RWPE2 (cell line): ENCODE measurements at regions not wholly inside any gene's neighbourhood (a gene's known extent, or its start where the extent isn't known, plus 50 kb on each side); places are given as distances from the start of the nearest gene placed in this dataset.

Source experiments
- ATAC-seq: fragments of 200-7000 bp; cut with Tn5 transposase; 3 replicates; pipeline ENCODE4 v1.9.1; 2021; ENCODE audit warnings: low read depth
- DNase-seq: peaks from one replicate; pipeline ENCODE4 v3.0.0-alpha.2; 2020; ENCODE audit warnings: low spot score
- H3K27ac ChIP-seq: fragments of 450-650 bp; 2 replicates; pipeline ENCODE4 v1.5.1; 2017; ENCODE audit warnings: mild to moderate bottlenecking; ENCODE audit not compliant: poor library complexity, severe bottlenecking
- H3K27me3 ChIP-seq: fragments of 250-450 bp; sonication (Bioruptor Pico); 2 replicates; pipeline ENCODE4 v1.5.1; 2021; ENCODE audit warnings: mild to moderate bottlenecking, moderate library complexity; ENCODE audit not compliant: insufficient read depth, poor library complexity, severe bottlenecking
- H3K36me3 ChIP-seq: fragments of 250-450 bp; sonication (Bioruptor Pico); 2 replicates; pipeline ENCODE4 v1.5.1; 2020; ENCODE audit warnings: low read depth, mild to moderate bottlenecking, moderate library complexity
- H3K4me1 ChIP-seq: fragments of 250-450 bp; sonication (Bioruptor Pico); 2 replicates; pipeline ENCODE4 v1.5.1; 2021; ENCODE audit warnings: mild to moderate bottlenecking, moderate library complexity; ENCODE audit not compliant: insufficient read depth, poor library complexity, severe bottlenecking
- H3K4me3 ChIP-seq: fragments of 250-450 bp; sonication (Bioruptor Pico); 2 replicates; pipeline ENCODE4 v1.5.1; 2021; ENCODE audit warnings: mild to moderate bottlenecking, moderate library complexity; ENCODE audit not compliant: severe bottlenecking
- H3K9me3 ChIP-seq: fragments of 250-450 bp; sonication (Bioruptor Pico); 2 replicates; pipeline ENCODE4 v1.5.1; 2021; ENCODE audit warnings: mild to moderate bottlenecking, moderate library complexity; ENCODE audit not compliant: severe bottlenecking
- TF ChIP-seq, protein P1 (sequence below): fragments of 450-650 bp; IDR thresholded peaks from one replicate; pipeline ENCODE4 v1.5.1; 2017; ENCODE audit warnings: mild to moderate bottlenecking, moderate library complexity; ENCODE audit not compliant: poor library complexity, severe bottlenecking

GRCh38 chr4:79224777-79225104 is 101.1 kb downstream of the NAA11 start:
- Histone ChIP-seq H3K27me3 (no peaks in the 10 kb centered on the region), H3K4me1 (no peaks in the 10 kb centered on the region)
- ATAC-seq, result no peak

DNA sequence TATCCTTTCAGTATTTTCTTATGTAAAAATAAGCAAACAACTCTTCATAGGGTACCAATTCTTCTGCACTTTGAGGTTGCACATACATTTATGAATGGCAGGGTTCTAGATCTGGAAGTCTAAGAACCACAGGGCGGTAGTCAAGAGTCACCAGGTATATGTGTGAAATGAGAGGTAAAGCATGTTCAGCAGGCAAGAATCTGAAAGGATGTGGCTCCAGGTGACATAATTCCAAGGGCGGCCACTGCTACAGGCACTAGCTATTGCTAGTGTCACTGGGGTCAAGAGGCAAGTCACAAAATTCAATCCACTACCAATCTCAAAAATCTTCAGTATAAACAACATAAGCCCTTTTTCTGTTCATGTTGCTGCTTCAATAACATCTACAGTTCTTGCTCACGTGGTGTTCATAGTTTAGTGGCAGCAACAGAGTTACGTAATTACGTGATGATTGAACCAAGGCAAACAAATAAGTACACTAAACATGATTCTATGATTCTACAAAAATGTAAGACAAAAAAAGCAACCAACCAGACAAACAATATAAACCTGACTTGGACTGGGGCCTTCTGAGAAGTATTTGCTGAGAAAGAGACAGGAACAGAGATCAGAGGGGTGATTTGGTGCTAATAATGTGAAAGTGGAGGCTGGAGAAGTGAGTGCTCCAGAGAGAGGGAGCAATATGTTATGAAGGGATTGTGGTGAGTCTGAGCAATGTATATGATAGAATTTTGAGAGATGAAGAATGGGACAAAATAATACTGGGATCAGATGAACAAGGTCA is 101.7 kb downstream of the NAA11 start:
- Histone ChIP-seq H3K4me3 (no peak overlapping the region), H3K36me3 (no peaks in the 10 kb centered on the region), H3K27ac (no peak overlapping the region), H3K9me3 (no peaks in the 10 kb centered on the region), H3K4me1 (no peaks in the 10 kb centered on the region), H3K27me3 (no peaks in the 10 kb centered on the region)
- TF ChIP-seq, protein P1, sequence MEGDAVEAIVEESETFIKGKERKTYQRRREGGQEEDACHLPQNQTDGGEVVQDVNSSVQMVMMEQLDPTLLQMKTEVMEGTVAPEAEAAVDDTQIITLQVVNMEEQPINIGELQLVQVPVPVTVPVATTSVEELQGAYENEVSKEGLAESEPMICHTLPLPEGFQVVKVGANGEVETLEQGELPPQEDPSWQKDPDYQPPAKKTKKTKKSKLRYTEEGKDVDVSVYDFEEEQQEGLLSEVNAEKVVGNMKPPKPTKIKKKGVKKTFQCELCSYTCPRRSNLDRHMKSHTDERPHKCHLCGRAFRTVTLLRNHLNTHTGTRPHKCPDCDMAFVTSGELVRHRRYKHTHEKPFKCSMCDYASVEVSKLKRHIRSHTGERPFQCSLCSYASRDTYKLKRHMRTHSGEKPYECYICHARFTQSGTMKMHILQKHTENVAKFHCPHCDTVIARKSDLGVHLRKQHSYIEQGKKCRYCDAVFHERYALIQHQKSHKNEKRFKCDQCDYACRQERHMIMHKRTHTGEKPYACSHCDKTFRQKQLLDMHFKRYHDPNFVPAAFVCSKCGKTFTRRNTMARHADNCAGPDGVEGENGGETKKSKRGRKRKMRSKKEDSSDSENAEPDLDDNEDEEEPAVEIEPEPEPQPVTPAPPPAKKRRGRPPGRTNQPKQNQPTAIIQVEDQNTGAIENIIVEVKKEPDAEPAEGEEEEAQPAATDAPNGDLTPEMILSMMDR, result no peak
- DNase-seq, result no peak
- ATAC-seq, result no peak

More at GRCh38 chr4:79224777-79225104, 101.1 kb downstream of the NAA11 start:
- no peak for DNase-seq
- TF ChIP-seq, protein P1, result no peak
- H3K27ac ChIP-seq, result no peak overlapping the region
- H3K36me3 ChIP-seq, result no peaks in the 10 kb centered on the region
- H3K9me3 ChIP-seq, result no peaks in the 10 kb centered on the region
- H3K4me3 ChIP-seq, result no peak overlapping the region

DNA sequence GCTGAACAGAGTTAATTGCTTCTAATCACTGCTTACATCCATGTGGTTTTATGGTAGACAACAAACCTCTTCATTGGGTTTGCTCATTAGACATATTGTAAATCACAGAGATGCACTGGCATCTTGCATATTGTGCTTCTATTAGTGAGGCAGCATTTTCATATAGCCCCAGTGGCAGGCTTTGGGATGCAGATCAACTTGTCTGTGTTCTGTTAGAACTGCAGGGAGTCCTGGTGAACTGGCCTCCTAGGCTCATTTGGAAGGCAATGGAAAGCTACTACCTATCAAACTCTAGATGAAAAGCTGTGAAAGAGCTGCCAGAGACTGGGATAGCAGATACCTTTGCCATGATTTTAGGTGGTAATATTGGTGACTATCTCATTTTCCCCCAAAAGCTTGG is 108.8 kb downstream of the NAA11 start:
- DNase-seq, result no peak
- Histone ChIP-seq H3K4me3 (no peak overlapping the region), H3K27ac (no peak overlapping the region), H3K27me3 (no peaks in the 10 kb centered on the region), H3K9me3 (no peaks in the 10 kb centered on the region), H3K36me3 (no peaks in the 10 kb centered on the region), H3K4me1 (no peaks in the 10 kb centered on the region)
- TF ChIP-seq, protein P1, result no peak
- ATAC-seq, result no peak

- Histone ChIP-seq H3K4me3 (no peak overlapping the region), H3K9me3 (no peaks in the 10 kb centered on the region), H3K4me1 (no peaks in the 10 kb centered on the region), H3K36me3 (no peaks in the 10 kb centered on the region), H3K27ac (no peak overlapping the region), H3K27me3 (no peaks in the 10 kb centered on the region)
- TF ChIP-seq, protein P1, result no peak
- no peak for ATAC-seq
- DNase-seq, result no peak
Observed at GRCh38 chr4:79213702-79214101, 112.2 kb downstream of the NAA11 start.

GRCh38 chr4:79213010-79213409 is 112.9 kb downstream of the NAA11 start:
- H3K27me3 ChIP-seq, result no peaks in the 10 kb centered on the region
- H3K4me1 ChIP-seq, result no peaks in the 10 kb centered on the region
- H3K36me3 ChIP-seq, result no peaks in the 10 kb centered on the region
- TF ChIP-seq, protein P1, result no peak
- H3K27ac ChIP-seq, result no peak overlapping the region
- DNase-seq, result no peak
- no peak overlapping the region for H3K4me3 ChIP-seq
- no peaks in the 10 kb centered on the region for H3K9me3 ChIP-seq
- no peak for ATAC-seq
